HG03469 (cell line): ENCODE measurements at regions not wholly inside any gene's neighbourhood (a gene's known extent, or its start where the extent isn't known, plus 50 kb on each side); places are given as distances from the start of the nearest gene placed in this dataset.
"Not testable (repeated sequence)": the region's sequence is repeated elsewhere in the genome, so short reads cannot be mapped to it uniquely, and the experiment has no call there.

Experiments used
- ATAC-seq: cut with Tn5 transposase; IDR thresholded peaks from one replicate; pipeline ENCODE4 v1.9.1; 2021; ENCODE audit warnings: mild to moderate bottlenecking, moderate library complexity, moderate number of reproducible peaks; ENCODE audit not compliant: unreplicated experiment

GRCh38 chr4:66225539-66225938 is 555.2 kb upstream of the EPHA5 start:
- ATAC-seq = no peak

- no peak for ATAC-seq
Measured at GRCh38 chr4:66223068-66223703, 552.9 kb upstream of the EPHA5 start.

DNA sequence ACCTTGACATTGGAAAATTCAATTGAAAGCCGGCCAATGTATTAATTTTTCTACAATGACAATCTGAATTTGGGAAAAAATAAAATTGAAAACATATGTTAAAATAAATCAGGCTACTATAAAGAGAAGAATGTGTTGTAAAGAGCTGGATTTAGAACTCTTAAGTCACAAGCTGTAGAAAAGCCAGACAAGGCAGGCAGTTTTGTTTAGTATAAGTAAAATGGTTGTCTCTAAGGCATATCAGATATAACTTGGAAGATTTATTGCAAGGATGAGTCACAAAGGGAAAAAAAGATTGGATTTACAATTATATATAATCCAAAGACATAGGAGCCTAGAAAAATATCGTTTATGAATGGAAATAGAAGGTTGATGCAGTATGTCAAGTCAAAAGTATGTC is 549.1 kb upstream of the EPHA5 start:
- no peak for ATAC-seq

GRCh38 chr4:66216252-66216651 is 546.0 kb upstream of the EPHA5 start:
- ATAC-seq = no peak

- ATAC-seq = no peak
Measured at GRCh38 chr4:66212489-66212888, 542.2 kb upstream of the EPHA5 start.

GRCh38 chr4:66204534-66205247 is 534.4 kb upstream of the EPHA5 start:
- ATAC-seq = no peak

DNA sequence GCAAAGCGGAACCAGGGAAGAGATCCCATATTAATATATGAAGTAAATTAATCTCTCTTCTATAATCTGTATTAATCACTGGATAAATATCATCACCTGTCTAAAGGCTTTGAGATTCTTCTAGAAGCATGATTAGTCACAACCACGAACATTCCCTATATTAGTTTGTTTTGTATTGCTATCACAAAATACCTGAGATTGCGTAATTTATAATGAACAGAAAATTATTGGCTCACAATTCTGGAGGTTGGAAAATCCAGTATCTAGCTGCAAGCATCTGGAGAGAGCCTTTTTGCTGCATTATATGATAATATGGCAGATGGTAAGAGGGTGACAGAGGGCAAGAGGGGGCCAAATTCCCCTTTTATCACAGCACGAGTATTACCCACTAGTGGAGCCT is 532.6 kb upstream of the EPHA5 start:
- ATAC-seq = no peak

DNA sequence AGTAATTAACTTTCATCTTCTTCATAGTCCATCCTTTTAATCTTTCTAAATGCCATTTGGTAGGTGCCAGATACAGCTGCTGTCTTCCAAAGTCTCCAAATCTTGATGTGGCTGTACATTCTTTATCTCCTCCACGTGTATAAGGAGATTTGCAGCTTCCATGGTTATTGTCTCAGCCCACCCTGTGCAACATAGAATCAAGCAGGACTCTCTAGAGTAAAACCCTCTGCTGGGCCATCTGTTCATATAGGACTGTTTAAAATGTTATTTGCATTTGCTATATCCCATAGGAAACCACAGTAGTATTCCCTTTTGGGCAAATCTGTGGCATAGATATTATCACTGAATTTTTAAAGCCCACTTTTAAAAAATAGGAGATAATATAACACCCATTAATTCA is 527.2 kb upstream of the EPHA5 start:
- ATAC-seq = no peak

- ATAC-seq = no peak
Measured at GRCh38 chr4:66193487-66193886, 523.2 kb upstream of the EPHA5 start.

DNA sequence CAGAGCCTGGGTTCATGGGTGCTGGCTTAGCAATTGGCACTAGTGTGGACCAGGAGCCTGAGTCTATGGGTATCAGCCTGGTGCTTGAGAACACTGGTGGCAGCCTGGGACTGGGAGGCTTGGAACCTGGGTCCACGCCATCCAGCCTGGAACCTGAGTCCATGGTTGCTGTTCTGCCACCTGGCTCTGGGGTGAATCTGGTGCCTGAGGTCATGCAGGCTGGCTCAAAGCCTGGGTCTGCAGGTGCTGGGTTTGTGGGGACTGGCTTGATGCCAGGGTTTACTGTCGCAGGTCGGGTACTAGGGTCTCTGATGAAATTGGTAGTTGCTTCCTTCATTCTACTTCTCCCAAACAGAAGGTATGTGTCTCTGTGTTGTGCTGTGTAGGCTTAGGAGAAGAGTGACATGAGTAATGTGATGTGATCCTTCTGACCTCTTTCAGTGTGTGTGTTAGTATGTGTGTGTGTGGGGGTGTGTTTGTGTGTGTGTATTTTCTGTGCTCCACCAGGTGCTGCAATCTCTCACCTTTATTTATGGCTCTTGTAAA is 517.0 kb upstream of the EPHA5 start:
- no peak for ATAC-seq

- no peak for ATAC-seq
Measured at GRCh38 chr4:66186095-66186494, 515.8 kb upstream of the EPHA5 start.

DNA sequence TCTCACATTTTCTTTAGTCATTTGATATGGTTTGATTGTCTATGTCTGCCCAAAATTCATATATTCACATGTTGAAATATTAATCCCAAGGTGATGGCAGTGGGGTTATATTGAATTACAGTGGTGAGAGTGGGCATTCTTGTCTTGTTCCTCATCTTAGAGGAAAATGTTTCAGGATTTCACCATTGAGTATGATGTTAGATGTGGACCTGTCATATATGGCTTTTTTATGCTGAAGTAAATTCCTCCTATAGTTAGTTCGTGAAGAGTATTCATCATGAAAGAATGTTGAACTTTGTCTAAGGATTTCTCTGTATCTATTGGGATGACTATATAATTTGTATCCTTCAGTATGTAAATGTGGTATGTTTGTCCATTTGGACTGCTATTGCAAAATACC is 512.3 kb upstream of the EPHA5 start:
- ATAC-seq = no peak

DNA sequence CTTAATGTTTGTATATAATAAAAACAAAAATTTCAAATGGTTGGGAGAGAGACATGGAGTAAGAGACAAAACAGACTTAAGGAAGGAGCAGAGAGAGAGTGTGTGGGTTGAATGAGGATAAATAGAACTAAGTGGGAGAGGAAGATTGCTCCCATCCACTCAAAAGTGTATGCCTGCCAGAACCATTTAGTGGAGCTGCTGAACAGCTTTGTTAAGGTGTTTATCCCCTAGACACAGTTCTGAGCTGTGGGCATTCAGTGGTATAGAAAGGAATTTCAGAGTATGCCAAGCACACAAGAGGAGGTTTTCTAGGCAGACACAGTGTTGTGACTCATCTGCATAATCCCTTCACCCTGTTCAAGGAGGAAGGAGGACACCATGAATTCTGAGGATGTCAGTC is 508.6 kb upstream of the EPHA5 start:
- no peak for ATAC-seq

GRCh38 chr4:66169341-66169740 is 499.1 kb upstream of the EPHA5 start:
- ATAC-seq = no peak

- no peak for ATAC-seq
Measured at GRCh38 chr4:66164869-66165268, 494.6 kb upstream of the EPHA5 start.

- ATAC-seq = no peak
Measured at GRCh38 chr4:66160606-66161005, 490.3 kb upstream of the EPHA5 start.

DNA sequence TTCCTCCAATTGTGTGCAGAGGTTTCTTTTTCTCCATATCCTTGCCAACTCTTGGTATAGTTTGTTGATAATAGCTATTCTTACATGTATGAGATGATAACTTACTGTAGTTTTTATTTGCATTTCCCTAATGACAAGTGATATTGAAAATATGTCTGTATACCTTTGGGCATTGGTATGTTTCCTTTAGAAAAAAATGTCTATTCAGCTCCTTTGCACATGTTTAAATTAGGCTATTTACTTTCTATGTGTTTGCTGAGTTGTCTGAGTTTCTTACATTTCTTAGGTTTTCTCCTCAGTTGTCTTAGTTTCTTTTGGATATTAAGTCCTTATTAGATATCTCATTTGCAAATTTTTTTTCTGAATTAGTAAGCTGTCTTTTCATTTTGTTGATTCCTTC is 487.3 kb upstream of the EPHA5 start:
- ATAC-seq = no peak

GRCh38 chr4:66130042-66130441 is 459.8 kb upstream of the EPHA5 start:
- no peak for ATAC-seq

DNA sequence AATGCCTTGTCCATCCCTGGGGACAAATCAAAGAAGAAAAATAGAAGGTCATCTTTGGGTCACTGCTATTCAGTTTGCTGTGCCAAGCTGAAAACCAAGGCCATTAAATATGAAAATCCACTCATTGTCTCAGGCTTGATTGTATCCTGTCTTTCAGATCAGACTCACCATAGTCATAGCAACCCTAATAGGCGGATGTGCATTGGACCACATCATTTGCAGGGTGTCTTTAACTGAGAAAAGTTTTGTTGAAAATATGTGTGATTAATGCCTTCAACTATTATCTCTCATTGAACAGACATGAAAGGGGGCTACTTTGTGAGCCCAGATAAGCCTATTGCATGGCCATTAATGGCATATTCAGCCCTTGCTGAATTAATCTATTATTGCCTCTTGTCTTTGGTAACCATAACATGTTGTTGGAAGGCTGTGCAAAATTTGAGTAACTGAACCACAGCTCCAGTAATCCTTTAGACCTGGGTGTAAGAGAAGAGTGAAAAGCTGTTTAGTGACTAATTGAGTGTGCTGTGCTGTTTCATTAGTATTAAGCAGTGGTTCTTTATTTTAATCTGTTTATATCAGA is 453.6 kb upstream of the EPHA5 start:
- no peak for ATAC-seq

- ATAC-seq = no peak
Measured at GRCh38 chr4:66123190-66123589, 452.9 kb upstream of the EPHA5 start.

DNA sequence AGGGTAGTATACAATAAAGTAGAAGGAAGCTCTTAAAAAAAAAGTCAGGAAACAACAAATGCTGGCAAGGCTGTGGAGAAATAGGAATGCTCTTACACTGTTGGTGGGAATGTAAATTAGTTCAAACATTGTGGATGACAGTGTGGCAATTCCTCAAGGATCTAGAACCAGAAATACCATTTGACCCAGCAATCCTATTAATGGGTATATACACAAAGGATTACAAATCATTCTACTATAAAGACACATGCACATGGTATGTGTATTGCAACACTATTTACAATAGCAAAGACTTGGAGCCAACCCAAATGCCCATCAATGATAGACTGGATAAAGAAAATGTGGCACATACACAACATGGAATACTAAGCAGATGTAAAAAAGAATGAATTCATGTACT is 444.9 kb upstream of the EPHA5 start:
- not testable (repeated sequence) for ATAC-seq

DNA sequence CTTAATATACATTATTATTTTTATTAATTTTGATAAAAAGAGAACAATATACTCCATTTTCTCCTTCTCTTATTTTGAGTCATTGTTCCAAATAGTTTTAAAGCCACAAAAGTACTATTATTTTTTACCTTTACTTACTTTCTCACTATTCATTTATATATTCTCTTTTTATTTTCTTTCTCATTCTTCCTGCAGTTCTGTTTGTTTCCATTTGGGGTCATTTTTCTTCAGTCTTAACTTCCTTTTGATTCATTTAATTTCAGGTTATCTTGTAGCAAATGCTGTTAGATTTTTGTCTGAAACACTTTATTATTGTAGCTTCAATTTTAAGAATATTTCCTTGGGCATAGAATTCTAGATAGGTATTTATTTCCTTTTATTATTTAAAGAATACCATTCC is 438.6 kb upstream of the EPHA5 start:
- ATAC-seq = no peak
